ENCODE measurements at regions not wholly inside any gene's neighbourhood (a gene's known extent, or its start where the extent isn't known, plus 50 kb on each side); places are given as distances from the start of the nearest gene placed in this dataset.

DNA sequence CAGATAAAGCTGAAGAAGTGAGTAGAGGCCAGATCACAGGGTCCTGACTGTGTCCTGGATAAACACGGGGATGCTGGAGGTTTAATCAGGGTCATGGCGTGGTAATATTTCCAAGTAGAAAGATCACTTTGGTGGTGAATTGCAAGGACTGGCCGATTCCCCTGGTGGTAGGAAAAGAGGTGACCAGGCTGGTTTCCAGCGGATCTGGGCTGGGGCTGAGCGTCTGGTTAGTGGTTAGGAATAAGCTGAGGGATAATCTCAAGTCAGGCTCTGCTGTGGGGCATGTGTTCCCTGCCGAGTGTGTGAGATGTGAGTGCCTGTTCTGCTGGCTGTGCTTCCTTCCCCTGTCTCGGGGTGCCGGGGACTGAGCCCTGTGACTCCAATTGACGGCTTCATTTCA is 484.0 kb downstream of the TSN start:
- Mint-ChIP-seq H3K27me3 (ENCODE audit: unreplicated experiment) (no peaks in the 10 kb centered on the region), H3K9me3 (ENCODE audit: unreplicated experiment) (no peaks in the 10 kb centered on the region), H3K36me3 (ENCODE audit: unreplicated experiment) (no peaks in the 10 kb centered on the region), H3K4me3 (ENCODE audit: unreplicated experiment) (no peak overlapping the region), H3K27ac (ENCODE audit: unreplicated experiment) (no peak overlapping the region), H3K4me1 (ENCODE audit: unreplicated experiment) (no peaks in the 10 kb centered on the region)
- TF ChIP-seq, protein P1, sequence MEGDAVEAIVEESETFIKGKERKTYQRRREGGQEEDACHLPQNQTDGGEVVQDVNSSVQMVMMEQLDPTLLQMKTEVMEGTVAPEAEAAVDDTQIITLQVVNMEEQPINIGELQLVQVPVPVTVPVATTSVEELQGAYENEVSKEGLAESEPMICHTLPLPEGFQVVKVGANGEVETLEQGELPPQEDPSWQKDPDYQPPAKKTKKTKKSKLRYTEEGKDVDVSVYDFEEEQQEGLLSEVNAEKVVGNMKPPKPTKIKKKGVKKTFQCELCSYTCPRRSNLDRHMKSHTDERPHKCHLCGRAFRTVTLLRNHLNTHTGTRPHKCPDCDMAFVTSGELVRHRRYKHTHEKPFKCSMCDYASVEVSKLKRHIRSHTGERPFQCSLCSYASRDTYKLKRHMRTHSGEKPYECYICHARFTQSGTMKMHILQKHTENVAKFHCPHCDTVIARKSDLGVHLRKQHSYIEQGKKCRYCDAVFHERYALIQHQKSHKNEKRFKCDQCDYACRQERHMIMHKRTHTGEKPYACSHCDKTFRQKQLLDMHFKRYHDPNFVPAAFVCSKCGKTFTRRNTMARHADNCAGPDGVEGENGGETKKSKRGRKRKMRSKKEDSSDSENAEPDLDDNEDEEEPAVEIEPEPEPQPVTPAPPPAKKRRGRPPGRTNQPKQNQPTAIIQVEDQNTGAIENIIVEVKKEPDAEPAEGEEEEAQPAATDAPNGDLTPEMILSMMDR (IDR thresholded peaks at IDR 0.05), result no peak
- no peak for DNase-seq (ENCODE audit: extremely low spot score, unreplicated experiment)

DNA sequence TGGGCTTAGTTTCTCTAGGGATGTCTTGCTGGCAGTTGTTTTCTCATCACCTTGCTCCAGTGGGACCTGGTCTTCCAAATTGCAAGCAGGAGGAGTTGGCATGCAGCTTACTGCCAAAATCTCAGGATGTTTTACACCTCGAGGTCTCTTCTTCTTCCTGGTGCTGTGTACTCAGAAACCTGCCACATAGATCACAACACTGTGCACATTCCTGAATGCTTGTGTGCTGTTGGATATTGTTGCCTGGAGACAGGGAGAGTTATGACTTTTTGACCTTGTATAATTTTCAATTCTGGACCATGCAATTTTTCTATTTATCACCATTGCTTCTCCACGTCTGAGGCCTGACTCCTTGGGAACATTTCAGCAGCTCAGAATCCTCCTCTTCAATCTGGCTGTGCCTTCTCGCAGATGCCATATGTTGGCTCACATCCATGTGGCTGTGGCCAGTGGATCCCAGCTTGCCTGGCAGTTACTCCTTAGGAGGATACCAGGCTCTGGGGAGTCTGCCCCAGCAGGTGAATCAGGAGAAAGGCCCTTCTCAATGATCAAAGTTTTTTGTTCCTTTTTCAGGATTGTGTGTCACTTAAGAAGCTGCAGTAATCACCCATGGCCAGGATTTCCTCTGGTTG is 489.3 kb downstream of the TSN start:
- Mint-ChIP-seq H3K9me3 (ENCODE audit: unreplicated experiment) (no peaks in the 10 kb centered on the region), H3K4me3 (ENCODE audit: unreplicated experiment) (no peak overlapping the region), H3K27ac (ENCODE audit: unreplicated experiment) (no peak overlapping the region), H3K36me3 (ENCODE audit: unreplicated experiment) (no peaks in the 10 kb centered on the region), H3K27me3 (ENCODE audit: unreplicated experiment) (no peaks in the 10 kb centered on the region), H3K4me1 (ENCODE audit: unreplicated experiment) (no peaks in the 10 kb centered on the region)
- TF ChIP-seq, protein P1 (IDR thresholded peaks at IDR 0.05), result no peak
- DNase-seq (ENCODE audit: extremely low spot score, unreplicated experiment), result no peak

DNA sequence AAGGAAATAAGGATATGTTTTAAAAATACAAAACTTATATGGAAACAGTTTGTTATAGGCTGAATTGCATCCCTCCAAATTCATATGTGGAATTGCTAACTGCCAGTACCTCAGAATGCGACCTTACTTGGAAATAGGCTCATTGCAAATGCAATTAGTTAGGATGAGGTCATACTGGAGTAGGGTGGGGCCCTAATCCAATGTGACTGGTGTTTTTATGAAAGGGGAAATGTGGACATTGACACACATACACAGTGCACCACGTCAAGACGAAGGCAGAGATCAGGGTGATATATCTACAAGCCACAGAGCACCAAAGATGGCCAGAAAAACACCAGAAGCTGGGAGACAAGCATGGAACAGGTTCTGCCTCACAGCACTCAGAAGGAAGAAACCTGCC is 494.2 kb downstream of the TSN start:
- H3K9me3 Mint-ChIP-seq (ENCODE audit: unreplicated experiment), result no peaks in the 10 kb centered on the region
- no peak for DNase-seq (ENCODE audit: extremely low spot score, unreplicated experiment)
- no peaks in the 10 kb centered on the region for H3K4me1 Mint-ChIP-seq (ENCODE audit: unreplicated experiment)
- no peak overlapping the region for H3K27ac Mint-ChIP-seq (ENCODE audit: unreplicated experiment)
- TF ChIP-seq, protein P1 (IDR thresholded peaks at IDR 0.05), result no peak
- H3K4me3 Mint-ChIP-seq (ENCODE audit: unreplicated experiment), result no peak overlapping the region
- no peaks in the 10 kb centered on the region for H3K27me3 Mint-ChIP-seq (ENCODE audit: unreplicated experiment)
- H3K36me3 Mint-ChIP-seq (ENCODE audit: unreplicated experiment), result no peaks in the 10 kb centered on the region

DNA sequence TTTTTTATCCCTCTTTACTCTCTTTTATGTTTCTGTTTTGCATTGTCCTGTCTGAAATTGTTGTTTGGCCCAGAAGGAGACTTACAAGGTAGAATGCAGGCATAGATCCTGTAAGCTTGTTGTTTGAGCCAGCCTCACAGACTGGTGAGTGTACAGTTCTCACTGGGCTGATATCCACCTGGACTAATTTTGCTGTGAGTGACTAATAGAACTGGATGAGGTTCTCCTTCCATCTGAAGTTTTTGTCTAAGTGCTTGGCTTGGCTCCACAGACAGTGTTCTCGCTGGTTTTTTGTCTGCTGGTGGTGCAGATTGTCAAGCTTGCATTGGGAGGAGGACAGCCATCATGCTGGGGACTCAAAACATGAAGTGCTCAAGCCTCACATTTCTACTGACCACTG is 495.7 kb downstream of the TSN start:
- Mint-ChIP-seq H3K4me3 (ENCODE audit: unreplicated experiment) (no peak overlapping the region), H3K36me3 (ENCODE audit: unreplicated experiment) (no peaks in the 10 kb centered on the region), H3K4me1 (ENCODE audit: unreplicated experiment) (no peaks in the 10 kb centered on the region), H3K27me3 (ENCODE audit: unreplicated experiment) (no peaks in the 10 kb centered on the region), H3K27ac (ENCODE audit: unreplicated experiment) (no peak overlapping the region), H3K9me3 (ENCODE audit: unreplicated experiment) (no peaks in the 10 kb centered on the region)
- DNase-seq (ENCODE audit: extremely low spot score, unreplicated experiment), result no peak
- TF ChIP-seq, protein P1 (IDR thresholded peaks at IDR 0.05), result no peak

DNA sequence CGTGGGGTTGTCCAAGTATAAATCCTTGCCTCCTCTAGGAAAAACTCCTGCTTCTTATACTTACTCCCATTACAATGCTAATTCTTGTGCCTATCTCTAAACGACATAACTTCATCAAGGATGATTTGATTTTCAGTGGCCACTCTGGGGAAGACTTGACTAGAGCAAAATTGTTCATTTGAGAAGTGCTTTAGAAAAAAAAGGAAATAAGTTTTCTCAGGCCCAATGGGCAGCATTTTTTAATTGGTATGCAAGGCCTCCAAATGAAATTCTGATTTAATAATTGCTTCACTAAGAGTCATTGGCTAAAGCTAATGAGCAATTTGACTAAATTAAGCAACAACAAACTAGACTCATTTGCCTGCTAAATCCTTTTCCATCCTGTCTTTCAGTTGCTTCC is 496.1 kb downstream of the TSN start:
- no peak for DNase-seq (ENCODE audit: extremely low spot score, unreplicated experiment)
- Mint-ChIP-seq H3K27me3 (ENCODE audit: unreplicated experiment) (no peaks in the 10 kb centered on the region), H3K9me3 (ENCODE audit: unreplicated experiment) (no peaks in the 10 kb centered on the region), H3K4me1 (ENCODE audit: unreplicated experiment) (no peaks in the 10 kb centered on the region), H3K4me3 (ENCODE audit: unreplicated experiment) (no peak overlapping the region), H3K27ac (ENCODE audit: unreplicated experiment) (no peak overlapping the region), H3K36me3 (ENCODE audit: unreplicated experiment) (no peaks in the 10 kb centered on the region)
- TF ChIP-seq, protein P1 (IDR thresholded peaks at IDR 0.05), result no peak

Measured in osteocyte (in vitro differentiated cells).